ENCODE measurements at regions not wholly inside any gene's neighbourhood (a gene's known extent, or its start where the extent isn't known, plus 50 kb on each side); places are given as distances from the start of the nearest gene placed in this dataset.

GRCh38 chr5:173774271-173774761 is 113.8 kb upstream of the CPEB4 start:
- no peak for TF ChIP-seq CTCF (IDR thresholded peaks at IDR 0.05)
- TF ChIP-seq ZFX (IDR thresholded peaks at IDR 0.05; ENCODE audit: borderline replicate concordance): no peak
